DND-41 (cell line): ENCODE measurements at regions not wholly inside any gene's neighbourhood (a gene's known extent, or its start where the extent isn't known, plus 50 kb on each side); places are given as distances from the start of the nearest gene placed in this dataset.

ENCODE experiments used
- ATAC-seq: fragments of 200-7000 bp; cut with Tn5 transposase; 3 replicates; pipeline ENCODE4 v1.9.1; 2021; ENCODE audit warnings: low read depth; ENCODE audit not compliant: insufficient read depth
- DNase-seq: peaks from one replicate; pipeline ENCODE4 v3.0.0-alpha.2; 2020
- H2AFZ ChIP-seq: 2 replicates; pipeline ENCODE4 v1.6.0; 2012; ENCODE audit warnings: low read depth, low read length
- H3K27ac ChIP-seq: 2 replicates; pipeline ENCODE4 v1.5.1; 2012; ENCODE audit warnings: low read length, inconsistent platforms
- H3K27me3 ChIP-seq: fragments of 200-600 bp; sonication (generic); 2 replicates; pipeline ENCODE4 v1.6.0; 2012; ENCODE audit warnings: low read length, mild to moderate bottlenecking, inconsistent platforms; ENCODE audit not compliant: insufficient read depth, poor library complexity
- H3K36me3 ChIP-seq: 2 replicates; pipeline ENCODE4 v1.5.1; 2012; ENCODE audit warnings: low read length, inconsistent platforms; ENCODE audit not compliant: insufficient read depth
- H3K4me1 ChIP-seq: 2 replicates; pipeline ENCODE4 v1.5.1; 2012; ENCODE audit warnings: mild to moderate bottlenecking, low read length; ENCODE audit not compliant: insufficient read depth
- H3K4me2 ChIP-seq: 2 replicates; pipeline ENCODE4 v1.6.0; 2012; ENCODE audit warnings: mild to moderate bottlenecking, moderate library complexity, low read length, inconsistent platforms; ENCODE audit not compliant: insufficient read depth
- H3K4me3 ChIP-seq, 2 experiments: fragments of 200-600 bp in 1 of 2; shearing (Covaris generic) in 1 of 2; 2 replicates each; pipeline ENCODE4 v1.5.1; 2012 to 2016; ENCODE audit warnings: inconsistent platforms in 2 of 2, low read length in 2 of 2, mild to moderate bottlenecking in 2 of 2, low read depth in 1 of 2, moderate library complexity in 1 of 2
- H3K79me2 ChIP-seq: 2 replicates; pipeline ENCODE4 v1.6.0; 2012; ENCODE audit warnings: low read length, inconsistent platforms; ENCODE audit not compliant: insufficient read depth
- H3K9ac ChIP-seq: 2 replicates; pipeline ENCODE4 v1.6.0; 2012; ENCODE audit warnings: low read depth, mild to moderate bottlenecking, inconsistent platforms, low read length, moderate library complexity
- H3K9me3 ChIP-seq: 2 replicates; pipeline ENCODE4 v1.5.1; 2012; ENCODE audit warnings: low read length, moderate library complexity, mild to moderate bottlenecking, inconsistent platforms; ENCODE audit not compliant: insufficient read depth, severe bottlenecking
- H4K20me1 ChIP-seq: 2 replicates; pipeline ENCODE4 v1.6.0; 2012; ENCODE audit warnings: low read length; ENCODE audit not compliant: insufficient read depth
- CTCF ChIP-seq: IDR thresholded peaks from 2 replicates; pipeline ENCODE4 v1.5.1; 2012; ENCODE audit warnings: borderline replicate concordance, low read length, moderate library complexity, mild to moderate bottlenecking; ENCODE audit not compliant: poor library complexity, severe bottlenecking; ENCODE audit errors: extremely low read depth
- EZH2 ChIP-seq: IDR thresholded peaks from 3 replicates; pipeline ENCODE4 v1.6.1; 2012; ENCODE audit warnings: borderline replicate concordance, low read depth, mild to moderate bottlenecking, moderate library complexity, low read length, inconsistent platforms; ENCODE audit not compliant: severe bottlenecking

DNA sequence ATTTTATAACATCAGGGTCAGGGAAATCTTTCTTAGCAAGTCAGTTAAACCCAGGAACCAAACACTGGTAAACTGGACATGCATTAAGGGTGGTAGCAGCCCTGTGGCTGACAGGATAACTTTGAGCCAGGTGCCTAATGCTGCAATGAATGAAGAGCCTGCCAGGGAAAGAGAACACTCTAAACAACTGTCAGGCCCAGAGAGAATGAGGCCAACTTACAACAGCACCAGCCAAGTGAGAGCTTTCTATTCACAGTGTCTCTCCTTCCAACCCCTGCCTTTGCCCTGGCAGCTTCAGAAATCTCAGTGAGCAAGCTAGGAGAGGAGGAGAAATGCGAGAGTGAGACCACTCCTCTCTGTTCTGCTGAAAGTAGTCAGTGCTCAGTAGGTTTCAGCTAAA lies 50.4 kb upstream of the ATP2C1 start:
- no peaks in the 10 kb centered on the region for H3K36me3 ChIP-seq
- H3K4me3 ChIP-seq = no peak overlapping the region
- H2AFZ ChIP-seq = no peak overlapping the region
- H3K4me2 ChIP-seq = no peak overlapping the region
- no peak overlapping the region for H3K27ac ChIP-seq
- H3K9ac ChIP-seq = no peak overlapping the region
- no peak for DNase-seq
- no peaks in the 10 kb centered on the region for H4K20me1 ChIP-seq
- no peak for ATAC-seq
- H3K27me3 ChIP-seq = no peaks in the 10 kb centered on the region
- no peaks in the 10 kb centered on the region for H3K9me3 ChIP-seq
- no peaks in the 10 kb centered on the region for H3K79me2 ChIP-seq
- TF ChIP-seq EZH2 = no peak
- no peak for TF ChIP-seq CTCF
- peaks cover 12% of the 10 kb centered on the region; the same call in 1 of the 2 replicates for H3K4me1 ChIP-seq
